Mesenchymal stem cell (in vitro differentiated cells and primary cell): ENCODE measurements at regions not wholly inside any gene's neighbourhood (a gene's known extent, or its start where the extent isn't known, plus 50 kb on each side); places are given as distances from the start of the nearest gene placed in this dataset.

Experiments
- DNase-seq: peaks from one replicate; pipeline ENCODE4 v3.0.0-alpha.2; 2013
- H2AFZ ChIP-seq: one replicate; pipeline ENCODE4 v1.6.1; 2013; ENCODE audit warnings: low read depth, mild to moderate bottlenecking, control low read depth, inconsistent platforms, low read length, moderate library complexity
- H2AK5ac ChIP-seq: 2 replicates; pipeline ENCODE4 v1.6.1; 2013; ENCODE audit warnings: low read length, moderate library complexity, mild to moderate bottlenecking, inconsistent platforms; ENCODE audit not compliant: severe bottlenecking
- H2BK120ac ChIP-seq: one replicate; pipeline ENCODE4 v1.6.1; 2013; ENCODE audit warnings: low read depth, mild to moderate bottlenecking, inconsistent platforms, low read length, moderate library complexity
- H2BK12ac ChIP-seq, 2 experiments: one replicate each; pipeline ENCODE4 v1.6.1; 2013; ENCODE audit warnings: inconsistent platforms in 2 of 2, low read length in 2 of 2, mild to moderate bottlenecking in 2 of 2, moderate library complexity in 2 of 2, control low read depth in 1 of 2
- H2BK15ac ChIP-seq: one replicate; pipeline ENCODE4 v1.6.1; 2013; ENCODE audit warnings: mild to moderate bottlenecking, low read depth, inconsistent platforms; ENCODE audit not compliant: poor library complexity, severe bottlenecking
- H2BK5ac ChIP-seq: 2 replicates; pipeline ENCODE4 v1.6.1; 2013; ENCODE audit warnings: low read depth, mild to moderate bottlenecking, low read length, control low read depth, inconsistent platforms; ENCODE audit not compliant: poor library complexity, severe bottlenecking
- H3K14ac ChIP-seq, 2 experiments: one replicate each; pipeline ENCODE4 v1.6.1; 2013; ENCODE audit warnings: inconsistent platforms in 2 of 2, low read length in 2 of 2, control low read depth in 1 of 2, mild to moderate bottlenecking in 1 of 2, moderate library complexity in 1 of 2
- H3K18ac ChIP-seq, 2 experiments: one replicate each; pipeline ENCODE4 v1.6.1; 2013; ENCODE audit warnings: inconsistent platforms in 2 of 2, low read length in 2 of 2, control low read depth in 1 of 2, low read depth in 1 of 2, mild to moderate bottlenecking in 1 of 2
- H3K23ac ChIP-seq, 2 experiments: one replicate each; pipeline ENCODE4 v1.6.1; 2013; ENCODE audit warnings: inconsistent platforms in 2 of 2, low read length in 2 of 2, mild to moderate bottlenecking in 2 of 2, moderate library complexity in 2 of 2, control low read depth in 1 of 2
- H3K27ac ChIP-seq: 2 replicates; pipeline ENCODE4 v1.5.1; 2013; ENCODE audit warnings: mild to moderate bottlenecking, moderate library complexity, low read length, control low read depth, inconsistent platforms; ENCODE audit not compliant: poor library complexity, severe bottlenecking
- H3K27me3 ChIP-seq, 2 experiments: 2 replicates each; pipeline versions ENCODE4 v1.6.1 to v1.7.0; 2013; ENCODE audit warnings: low read length in 2 of 2, mild to moderate bottlenecking in 2 of 2, moderate library complexity in 2 of 2, control low read depth in 1 of 2, inconsistent platforms in 1 of 2; ENCODE audit not compliant: control insufficient read depth in 1 of 2, insufficient read depth in 1 of 2
- H3K36me3 ChIP-seq, 2 experiments: 2 replicates each; pipeline versions ENCODE4 v1.6.1 to v1.7.0; 2013; ENCODE audit warnings: low read length in 2 of 2, control low read depth in 1 of 2, inconsistent platforms in 1 of 2, low read depth in 1 of 2, mild to moderate bottlenecking in 1 of 2; ENCODE audit not compliant: insufficient read depth in 2 of 2, control insufficient read depth in 1 of 2
- H3K4ac ChIP-seq, 2 experiments: one replicate each; pipeline ENCODE4 v1.6.1; 2013; ENCODE audit warnings: inconsistent platforms in 2 of 2, low read length in 2 of 2, mild to moderate bottlenecking in 2 of 2, moderate library complexity in 2 of 2, control low read depth in 1 of 2, low read depth in 1 of 2
- H3K4me1 ChIP-seq: 2 replicates; pipeline ENCODE4 v1.6.1; 2013; ENCODE audit warnings: low read depth, low read length, control low read depth; ENCODE audit not compliant: control insufficient read depth, insufficient read depth
- H3K4me2 ChIP-seq: 2 replicates; pipeline ENCODE4 v1.6.1; 2013; ENCODE audit warnings: low read length, mild to moderate bottlenecking, inconsistent platforms; ENCODE audit not compliant: poor library complexity, severe bottlenecking
- H3K4me3 ChIP-seq, 2 experiments: 2 replicates each; pipeline versions ENCODE4 v1.5.1 to v1.7.0; 2013; ENCODE audit warnings: low read length in 2 of 2, mild to moderate bottlenecking in 2 of 2, control low read depth in 1 of 2, low read depth in 1 of 2; ENCODE audit not compliant: insufficient read depth in 1 of 2
- H3K79me1 ChIP-seq: replicated peaks from 2 replicates; pipeline ENCODE4 v1.6.1; 2013; ENCODE audit warnings: mild to moderate bottlenecking, control low read depth, low read length, inconsistent platforms; ENCODE audit not compliant: poor library complexity, severe bottlenecking
- H3K9ac ChIP-seq: 2 replicates; pipeline ENCODE4 v1.7.0; 2013; ENCODE audit warnings: mild to moderate bottlenecking, low read length, moderate library complexity
- H3K9me3 ChIP-seq: 2 replicates; pipeline ENCODE4 v1.7.0; 2013; ENCODE audit warnings: mild to moderate bottlenecking, low read length; ENCODE audit not compliant: control insufficient read depth
- H4K8ac ChIP-seq: one replicate; pipeline ENCODE4 v1.6.1; 2013; ENCODE audit warnings: inconsistent platforms, mild to moderate bottlenecking, low read length, moderate library complexity
- H4K91ac ChIP-seq: one replicate; pipeline ENCODE4 v1.6.1; 2013; ENCODE audit warnings: mild to moderate bottlenecking, low read length, inconsistent platforms
- WGBS: methylation state at CpG from one replicate; pipeline ENCODE4 v1.1.7; 2013; ENCODE audit warnings: mixed read lengths; 5-methylcytosine and 5-hydroxymethylcytosine counted together

DNA sequence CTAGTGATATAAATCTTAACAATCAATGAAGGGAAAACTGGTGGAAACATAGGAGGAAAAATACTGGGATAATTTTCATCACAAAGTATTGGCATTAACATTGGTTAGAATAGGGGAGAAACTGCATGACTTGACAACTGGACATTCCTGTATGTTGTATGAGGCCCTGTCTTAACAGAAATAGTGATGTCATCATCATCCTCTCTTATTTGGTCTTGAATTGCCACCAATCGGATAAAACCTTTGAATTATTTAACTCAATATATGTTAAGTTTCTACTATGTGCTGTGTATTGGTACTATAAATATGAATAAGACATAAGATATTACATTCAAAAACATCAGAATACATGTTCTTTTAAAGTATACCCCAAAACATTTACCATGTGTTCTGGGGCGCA is 130.1 kb upstream of the CCDC54 start:
- H3K27me3 ChIP-seq, result no peaks in the 10 kb centered on the region
- H2BK120ac ChIP-seq, result no peak overlapping the region
- no peak overlapping the region for H2BK15ac ChIP-seq
- no peak for DNase-seq
- no peak overlapping the region for H3K9ac ChIP-seq
- no peak overlapping the region for H2AK5ac ChIP-seq
- H3K4me2 ChIP-seq, result no peak overlapping the region
- no CpG with 5 or more reads among the region's 2 CpGs for WGBS
- no peak overlapping the region for H3K18ac ChIP-seq
- no peaks in the 10 kb centered on the region for H3K4me1 ChIP-seq
- no peak overlapping the region for H3K4ac ChIP-seq
- H4K8ac ChIP-seq, result no peak overlapping the region
- H3K23ac ChIP-seq, result no peak overlapping the region
- no peak overlapping the region for H2BK5ac ChIP-seq
- peaks cover 8 to 48% of the 10 kb centered on the region in 2 experiments for H3K36me3 ChIP-seq
- no peak overlapping the region for H2AFZ ChIP-seq
- H4K91ac ChIP-seq, result no peak overlapping the region
- no peak overlapping the region for H3K27ac ChIP-seq
- H3K4me3 ChIP-seq, result no peak overlapping the region
- H3K79me1 ChIP-seq, result peaks cover 21% of the 10 kb centered on the region
- H3K14ac ChIP-seq, result no peak overlapping the region
- H2BK12ac ChIP-seq, result no peak overlapping the region
- H3K9me3 ChIP-seq, result no peaks in the 10 kb centered on the region

DNA sequence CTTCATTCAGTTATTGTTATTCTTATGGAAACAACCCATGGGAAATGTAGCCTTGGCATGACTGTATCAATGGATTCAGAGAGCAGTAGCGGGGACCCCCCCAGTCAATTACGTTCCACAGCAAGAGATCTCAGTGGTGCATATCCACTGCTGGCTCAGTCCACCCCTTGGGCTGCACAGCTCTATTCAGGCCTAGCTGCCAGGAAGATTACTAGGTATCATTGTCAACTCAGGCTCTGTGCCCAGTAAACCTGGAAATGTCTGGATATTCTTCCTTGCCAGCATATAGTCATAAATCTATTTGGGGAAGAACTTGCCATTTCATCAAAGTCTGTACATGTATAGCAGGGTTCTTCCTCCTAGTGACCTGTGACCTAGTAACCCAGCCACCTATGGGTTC is 128.1 kb upstream of the CCDC54 start:
- no peak overlapping the region for H2AK5ac ChIP-seq
- H3K9ac ChIP-seq, result no peak overlapping the region
- H3K18ac ChIP-seq, result no peak overlapping the region
- no peak overlapping the region for H4K91ac ChIP-seq
- H3K27me3 ChIP-seq, result no peaks in the 10 kb centered on the region
- H3K36me3 ChIP-seq, result peaks cover 8 to 50% of the 10 kb centered on the region in 2 experiments
- 97% methylated on average over 2 of the region's 2 CpGs for WGBS
- H3K4me1 ChIP-seq, result no peaks in the 10 kb centered on the region
- no peaks in the 10 kb centered on the region for H3K9me3 ChIP-seq
- H3K27ac ChIP-seq, result no peak overlapping the region
- peaks cover 19% of the 10 kb centered on the region for H3K79me1 ChIP-seq
- H2AFZ ChIP-seq, result no peak overlapping the region
- no peak overlapping the region for H2BK12ac ChIP-seq
- H2BK15ac ChIP-seq, result no peak overlapping the region
- no peak overlapping the region for H2BK5ac ChIP-seq
- no peak overlapping the region for H3K4me3 ChIP-seq
- H3K4ac ChIP-seq, result no peak overlapping the region
- no peak overlapping the region for H3K4me2 ChIP-seq
- H2BK120ac ChIP-seq, result no peak overlapping the region
- H3K14ac ChIP-seq, result no peak overlapping the region
- no peak overlapping the region for H3K23ac ChIP-seq
- H4K8ac ChIP-seq, result no peak overlapping the region
- DNase-seq, result no peak

DNA sequence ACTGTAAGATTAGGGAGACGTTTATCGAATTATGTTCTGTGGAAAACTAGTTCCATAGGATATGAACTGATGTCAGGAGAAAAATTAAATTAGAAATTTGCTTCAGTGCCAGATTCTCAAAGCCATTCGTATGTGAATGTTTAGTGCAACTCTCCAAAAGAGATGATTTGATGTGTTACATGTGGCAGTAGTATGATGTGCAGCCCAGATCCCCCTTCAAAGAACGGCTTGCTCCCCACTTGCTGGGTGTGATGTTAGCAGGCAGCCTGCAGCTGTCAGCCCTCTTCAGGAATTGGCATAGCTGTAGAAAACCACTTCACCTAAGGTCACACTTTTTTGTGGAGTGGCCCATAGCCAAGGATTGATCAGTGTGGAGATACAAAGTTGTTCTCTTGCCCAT is 127.0 kb upstream of the CCDC54 start:
- Histone ChIP-seq H4K8ac (no peak overlapping the region), H2AK5ac (no peak overlapping the region), H3K4me2 (no peak overlapping the region), H2AFZ (no peak overlapping the region), H3K4me1 (no peaks in the 10 kb centered on the region), H3K36me3 (peaks cover 8 to 53% of the 10 kb centered on the region in 2 experiments), H3K9me3 (no peaks in the 10 kb centered on the region), H3K14ac (no peak overlapping the region), H3K4ac (no peak overlapping the region), H2BK15ac (no peak overlapping the region), H3K4me3 (no peak overlapping the region), H3K27me3 (no peaks in the 10 kb centered on the region), H2BK12ac (no peak overlapping the region), H2BK5ac (no peak overlapping the region), H4K91ac (no peak overlapping the region), H3K18ac (no peak overlapping the region), H3K23ac (no peak overlapping the region), H2BK120ac (no peak overlapping the region), H3K27ac (no peak overlapping the region), H3K79me1 (peaks cover 13% of the 10 kb centered on the region), H3K9ac (no peak overlapping the region)
- no peak for DNase-seq
- WGBS, result 94% methylated on average over 4 of the region's 4 CpGs

DNA sequence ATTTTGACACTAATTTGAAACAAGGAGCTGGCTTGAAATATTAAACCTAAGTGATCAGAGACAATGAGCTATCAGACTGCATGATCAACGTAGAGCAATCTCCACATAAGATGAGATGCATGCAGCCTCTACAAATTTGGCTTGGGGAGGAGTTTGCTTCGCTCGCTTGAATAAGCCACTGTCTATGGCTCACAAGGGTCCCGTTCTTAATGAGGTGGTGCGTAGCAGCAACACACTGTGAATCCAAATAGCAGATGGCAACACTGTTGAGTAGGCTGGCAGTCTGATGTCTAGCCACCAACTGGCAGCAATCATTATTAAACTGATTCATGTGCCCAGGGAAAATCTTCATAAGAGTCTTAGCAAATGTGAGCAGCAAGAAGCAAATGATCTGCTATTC is 125.4 kb upstream of the CCDC54 start:
- WGBS, result 98% methylated on average over 5 of the region's 5 CpGs
- Histone ChIP-seq H3K9ac (no peak overlapping the region), H2BK5ac (no peak overlapping the region)

More for the DNA sequence above, 125.4 kb upstream of the CCDC54 start:
- H2BK15ac ChIP-seq, result no peak overlapping the region
- no peak overlapping the region for H2AK5ac ChIP-seq
- no peak overlapping the region for H3K4me3 ChIP-seq
- no peak overlapping the region for H4K8ac ChIP-seq
- no peak overlapping the region for H2BK12ac ChIP-seq
- no peak overlapping the region for H3K14ac ChIP-seq
- H2AFZ ChIP-seq, result no peak overlapping the region
- H3K36me3 ChIP-seq, result peaks cover 5 to 41% of the 10 kb centered on the region in 2 experiments
- peaks cover 9% of the 10 kb centered on the region for H3K79me1 ChIP-seq
- no peak overlapping the region for H3K4me2 ChIP-seq
- no peaks in the 10 kb centered on the region for H3K9me3 ChIP-seq
- H4K91ac ChIP-seq, result no peak overlapping the region
- H3K18ac ChIP-seq, result no peak overlapping the region
- no peaks in the 10 kb centered on the region for H3K4me1 ChIP-seq
- no peaks in the 10 kb centered on the region for H3K27me3 ChIP-seq
- no peak overlapping the region for H3K4ac ChIP-seq
- no peak overlapping the region for H3K27ac ChIP-seq
- H2BK120ac ChIP-seq, result no peak overlapping the region
- DNase-seq, result no peak
- H3K23ac ChIP-seq, result no peak overlapping the region
